ENCODE measurements at regions not wholly inside any gene's neighbourhood (a gene's known extent, or its start where the extent isn't known, plus 50 kb on each side); places are given as distances from the start of the nearest gene placed in this dataset.

DNA sequence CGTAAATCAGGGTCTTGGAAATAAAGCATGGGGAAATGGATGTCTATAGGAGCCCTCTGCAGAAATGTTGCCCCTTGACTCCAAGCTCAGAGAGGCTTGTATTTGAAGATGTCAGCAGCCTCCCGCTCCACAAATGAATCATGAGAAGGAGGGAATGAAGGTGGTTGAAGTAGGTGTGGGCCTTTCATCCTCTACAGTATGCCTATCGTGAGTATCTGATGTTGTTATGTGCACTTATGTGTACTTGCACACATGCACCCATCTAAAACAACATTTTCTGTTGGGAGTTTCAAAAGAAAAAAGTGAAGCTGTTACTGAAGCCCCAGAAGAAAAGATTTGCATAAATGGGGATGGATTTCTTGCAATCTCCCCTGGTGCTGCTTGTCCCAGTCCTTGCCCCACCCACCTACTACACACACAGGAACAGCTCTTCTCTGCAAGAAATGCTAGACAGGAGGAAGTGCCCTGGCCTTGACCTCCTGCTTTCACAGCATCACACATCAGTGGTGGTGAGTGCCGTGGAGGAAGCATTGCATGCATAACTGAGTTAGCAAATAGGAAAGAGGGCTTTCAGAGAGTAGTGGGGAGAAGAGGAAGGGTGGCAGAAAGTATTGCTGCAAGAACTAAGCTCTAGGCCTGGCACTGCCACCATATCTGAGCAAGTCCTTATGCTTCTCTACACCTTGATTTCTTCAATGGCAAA is 156.1 kb downstream of the SNX18 start:
- no peak for TF ChIP-seq TCF12 (IDR thresholded peaks at IDR 0.05; ENCODE audit: low read depth)
- no peak for TF ChIP-seq TEAD4 (IDR thresholded peaks at IDR 0.05)
- TF ChIP-seq, protein P1, sequence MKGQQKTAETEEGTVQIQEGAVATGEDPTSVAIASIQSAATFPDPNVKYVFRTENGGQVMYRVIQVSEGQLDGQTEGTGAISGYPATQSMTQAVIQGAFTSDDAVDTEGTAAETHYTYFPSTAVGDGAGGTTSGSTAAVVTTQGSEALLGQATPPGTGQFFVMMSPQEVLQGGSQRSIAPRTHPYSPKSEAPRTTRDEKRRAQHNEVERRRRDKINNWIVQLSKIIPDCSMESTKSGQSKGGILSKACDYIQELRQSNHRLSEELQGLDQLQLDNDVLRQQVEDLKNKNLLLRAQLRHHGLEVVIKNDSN (IDR thresholded peaks at IDR 0.05) = no peak
- no peak for TF ChIP-seq TAF1 (IDR thresholded peaks at IDR 0.05; ENCODE audit: low read depth)
- TF ChIP-seq CREB1 (IDR thresholded peaks at IDR 0.05; ENCODE audit: low read depth) = no peak
- no peak for TF ChIP-seq EP300 (IDR thresholded peaks at IDR 0.05; ENCODE audit: borderline replicate concordance)
- TF ChIP-seq NFIC (IDR thresholded peaks at IDR 0.05) = no peak
- TF ChIP-seq EGR1 (IDR thresholded peaks at IDR 0.05) = no peak
- TF ChIP-seq, protein P2, sequence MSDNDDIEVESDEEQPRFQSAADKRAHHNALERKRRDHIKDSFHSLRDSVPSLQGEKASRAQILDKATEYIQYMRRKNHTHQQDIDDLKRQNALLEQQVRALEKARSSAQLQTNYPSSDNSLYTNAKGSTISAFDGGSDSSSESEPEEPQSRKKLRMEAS (IDR thresholded peaks at IDR 0.05) = no peak
- TF ChIP-seq RAD21 (IDR thresholded peaks at IDR 0.05; ENCODE audit: low read depth) = no peak
- no peak for TF ChIP-seq YY1 (IDR thresholded peaks at IDR 0.05; ENCODE audit: low read depth)
- TF ChIP-seq CEBPB (IDR thresholded peaks at IDR 0.05) = no peak
- TF ChIP-seq, protein P3, sequence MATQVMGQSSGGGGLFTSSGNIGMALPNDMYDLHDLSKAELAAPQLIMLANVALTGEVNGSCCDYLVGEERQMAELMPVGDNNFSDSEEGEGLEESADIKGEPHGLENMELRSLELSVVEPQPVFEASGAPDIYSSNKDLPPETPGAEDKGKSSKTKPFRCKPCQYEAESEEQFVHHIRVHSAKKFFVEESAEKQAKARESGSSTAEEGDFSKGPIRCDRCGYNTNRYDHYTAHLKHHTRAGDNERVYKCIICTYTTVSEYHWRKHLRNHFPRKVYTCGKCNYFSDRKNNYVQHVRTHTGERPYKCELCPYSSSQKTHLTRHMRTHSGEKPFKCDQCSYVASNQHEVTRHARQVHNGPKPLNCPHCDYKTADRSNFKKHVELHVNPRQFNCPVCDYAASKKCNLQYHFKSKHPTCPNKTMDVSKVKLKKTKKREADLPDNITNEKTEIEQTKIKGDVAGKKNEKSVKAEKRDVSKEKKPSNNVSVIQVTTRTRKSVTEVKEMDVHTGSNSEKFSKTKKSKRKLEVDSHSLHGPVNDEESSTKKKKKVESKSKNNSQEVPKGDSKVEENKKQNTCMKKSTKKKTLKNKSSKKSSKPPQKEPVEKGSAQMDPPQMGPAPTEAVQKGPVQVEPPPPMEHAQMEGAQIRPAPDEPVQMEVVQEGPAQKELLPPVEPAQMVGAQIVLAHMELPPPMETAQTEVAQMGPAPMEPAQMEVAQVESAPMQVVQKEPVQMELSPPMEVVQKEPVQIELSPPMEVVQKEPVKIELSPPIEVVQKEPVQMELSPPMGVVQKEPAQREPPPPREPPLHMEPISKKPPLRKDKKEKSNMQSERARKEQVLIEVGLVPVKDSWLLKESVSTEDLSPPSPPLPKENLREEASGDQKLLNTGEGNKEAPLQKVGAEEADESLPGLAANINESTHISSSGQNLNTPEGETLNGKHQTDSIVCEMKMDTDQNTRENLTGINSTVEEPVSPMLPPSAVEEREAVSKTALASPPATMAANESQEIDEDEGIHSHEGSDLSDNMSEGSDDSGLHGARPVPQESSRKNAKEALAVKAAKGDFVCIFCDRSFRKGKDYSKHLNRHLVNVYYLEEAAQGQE (IDR thresholded peaks at IDR 0.05; ENCODE audit: low read depth) = no peak
- TF ChIP-seq ZBTB7A (IDR thresholded peaks at IDR 0.05; ENCODE audit: low read depth) = no peak
